GM06990 (cell line): ENCODE measurements at regions not wholly inside any gene's neighbourhood (a gene's known extent, or its start where the extent isn't known, plus 50 kb on each side); places are given as distances from the start of the nearest gene placed in this dataset.

Experiments
- DNase-seq: peaks from one replicate; pipeline ENCODE4 v3.0.0-alpha.2; 2011; ENCODE audit not compliant: insufficient read length; ENCODE audit errors: extremely low read depth
- H3K27me3 ChIP-seq: replicated peaks from 2 replicates; pipeline ENCODE4 v1.6.0; 2011; ENCODE audit warnings: low read length; ENCODE audit not compliant: control insufficient read depth, insufficient read depth
- H3K36me3 ChIP-seq: 2 replicates; pipeline ENCODE4 v1.5.1; 2011; ENCODE audit warnings: low read length; ENCODE audit not compliant: control insufficient read depth, insufficient read depth
- H3K4me3 ChIP-seq: replicated peaks from 2 replicates; pipeline ENCODE4 v1.5.1; 2011; ENCODE audit warnings: low read depth, mild to moderate bottlenecking, control low read depth, low read length
- CTCF ChIP-seq: IDR thresholded peaks from 2 replicates; pipeline ENCODE4 v1.5.1; 2011; ENCODE audit warnings: low read length, control low read depth, mild to moderate bottlenecking, inconsistent platforms; ENCODE audit not compliant: insufficient read depth, poor library complexity, severe bottlenecking

GRCh38 chr5:60512117-60512516 is 187.8 kb downstream of the DEPDC1B start:
- DNase-seq: no peak
- no peak for TF ChIP-seq CTCF
- no peak overlapping the region for H3K4me3 ChIP-seq
- H3K27me3 ChIP-seq: no peaks in the 10 kb centered on the region
- peaks cover under 1% of the 10 kb centered on the region for H3K36me3 ChIP-seq

GRCh38 chr5:60510663-60511062 is 189.3 kb downstream of the DEPDC1B start:
- no peak for TF ChIP-seq CTCF
- Histone ChIP-seq H3K4me3 (no peak overlapping the region), H3K36me3 (no peaks in the 10 kb centered on the region), H3K27me3 (no peaks in the 10 kb centered on the region)
- no peak for DNase-seq

GRCh38 chr5:60510049-60510448 is 189.9 kb downstream of the DEPDC1B start:
- H3K36me3 ChIP-seq: no peaks in the 10 kb centered on the region
- TF ChIP-seq CTCF: no peak
- DNase-seq: no peak
- H3K4me3 ChIP-seq: no peak overlapping the region
- no peaks in the 10 kb centered on the region for H3K27me3 ChIP-seq

GRCh38 chr5:60509519-60509918 is 190.4 kb downstream of the DEPDC1B start:
- DNase-seq: no peak
- TF ChIP-seq CTCF: no peak
- H3K36me3 ChIP-seq: no peaks in the 10 kb centered on the region
- H3K27me3 ChIP-seq: no peaks in the 10 kb centered on the region
- H3K4me3 ChIP-seq: no peak overlapping the region

GRCh38 chr5:60507687-60508086 is 192.3 kb downstream of the DEPDC1B start:
- no peaks in the 10 kb centered on the region for H3K27me3 ChIP-seq
- no peaks in the 10 kb centered on the region for H3K36me3 ChIP-seq
- DNase-seq: no peak
- TF ChIP-seq CTCF: no peak
- no peak overlapping the region for H3K4me3 ChIP-seq

- no peak overlapping the region for H3K4me3 ChIP-seq
- no peak for TF ChIP-seq CTCF
- DNase-seq: no peak
Measured at GRCh38 chr5:60505373-60506171, 194.4 kb downstream of the DEPDC1B start.

More at GRCh38 chr5:60505373-60506171, 194.4 kb downstream of the DEPDC1B start:
- H3K27me3 ChIP-seq: no peaks in the 10 kb centered on the region
- H3K36me3 ChIP-seq: no peaks in the 10 kb centered on the region
